ENCODE measurements at regions not wholly inside any gene's neighbourhood (a gene's known extent, or its start where the extent isn't known, plus 50 kb on each side); places are given as distances from the start of the nearest gene placed in this dataset.

DNA sequence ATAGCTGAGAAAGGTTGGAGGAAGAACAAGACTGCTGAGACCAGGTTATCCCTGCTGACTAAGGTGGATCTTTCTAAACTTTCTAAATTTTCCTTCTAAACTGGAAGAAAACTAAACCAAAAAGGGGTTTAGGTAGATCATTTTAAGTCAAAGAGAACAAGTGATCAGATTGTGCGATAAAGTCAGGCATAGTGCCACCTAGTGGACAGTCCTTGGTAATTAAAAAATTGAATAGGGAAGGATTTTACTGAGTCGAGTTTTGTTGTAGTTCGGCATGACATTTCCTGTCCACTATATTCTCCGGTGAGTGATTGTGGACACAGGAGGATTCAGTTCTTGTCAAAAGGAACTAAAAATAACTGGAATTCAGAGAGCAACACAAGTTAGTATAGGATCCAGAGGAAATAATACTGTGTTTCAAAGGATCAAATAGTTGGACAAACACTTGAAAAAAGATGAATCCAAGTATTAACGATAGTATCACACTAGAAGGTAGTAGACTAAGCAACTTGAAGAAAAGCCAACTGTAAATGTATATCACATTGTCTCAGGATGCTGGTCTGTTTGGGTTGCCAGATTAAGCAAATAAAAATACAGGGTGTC lies 1236.4 kb downstream of the FAM181B start:
- ATAC-seq (peak; percentile 37), DNase-seq (peak; percentile 24)
- CTCF ChIA-PET, result interaction anchor here (0.7 to 1.5 kb wide), 3 partner anchors 12 to 24 kb away, joined by 3 to 5 read pairs (median 3); no protein-coding TSS in a partner anchor
- Mint-ChIP-seq H3K4me1 (ENCODE audit: low read depth) (no peaks in the 10 kb centered on the region), H3K9me3 (peaks cover 4% of the 10 kb centered on the region), H3K4me3 (no peak overlapping the region), H3K27ac (no peak overlapping the region), H3K27me3 (peaks cover 1% of the 10 kb centered on the region), H3K36me3 (ENCODE audit: low read depth) (no peaks in the 10 kb centered on the region)
- POLR2A ChIA-PET, result no interaction called here
- intact Hi-C loops (cut with micrococcal nuclease), result no loop called here
- TF ChIP-seq, protein P1, sequence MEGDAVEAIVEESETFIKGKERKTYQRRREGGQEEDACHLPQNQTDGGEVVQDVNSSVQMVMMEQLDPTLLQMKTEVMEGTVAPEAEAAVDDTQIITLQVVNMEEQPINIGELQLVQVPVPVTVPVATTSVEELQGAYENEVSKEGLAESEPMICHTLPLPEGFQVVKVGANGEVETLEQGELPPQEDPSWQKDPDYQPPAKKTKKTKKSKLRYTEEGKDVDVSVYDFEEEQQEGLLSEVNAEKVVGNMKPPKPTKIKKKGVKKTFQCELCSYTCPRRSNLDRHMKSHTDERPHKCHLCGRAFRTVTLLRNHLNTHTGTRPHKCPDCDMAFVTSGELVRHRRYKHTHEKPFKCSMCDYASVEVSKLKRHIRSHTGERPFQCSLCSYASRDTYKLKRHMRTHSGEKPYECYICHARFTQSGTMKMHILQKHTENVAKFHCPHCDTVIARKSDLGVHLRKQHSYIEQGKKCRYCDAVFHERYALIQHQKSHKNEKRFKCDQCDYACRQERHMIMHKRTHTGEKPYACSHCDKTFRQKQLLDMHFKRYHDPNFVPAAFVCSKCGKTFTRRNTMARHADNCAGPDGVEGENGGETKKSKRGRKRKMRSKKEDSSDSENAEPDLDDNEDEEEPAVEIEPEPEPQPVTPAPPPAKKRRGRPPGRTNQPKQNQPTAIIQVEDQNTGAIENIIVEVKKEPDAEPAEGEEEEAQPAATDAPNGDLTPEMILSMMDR (IDR thresholded peaks at IDR 0.05), result peak; percentile 64

DNA sequence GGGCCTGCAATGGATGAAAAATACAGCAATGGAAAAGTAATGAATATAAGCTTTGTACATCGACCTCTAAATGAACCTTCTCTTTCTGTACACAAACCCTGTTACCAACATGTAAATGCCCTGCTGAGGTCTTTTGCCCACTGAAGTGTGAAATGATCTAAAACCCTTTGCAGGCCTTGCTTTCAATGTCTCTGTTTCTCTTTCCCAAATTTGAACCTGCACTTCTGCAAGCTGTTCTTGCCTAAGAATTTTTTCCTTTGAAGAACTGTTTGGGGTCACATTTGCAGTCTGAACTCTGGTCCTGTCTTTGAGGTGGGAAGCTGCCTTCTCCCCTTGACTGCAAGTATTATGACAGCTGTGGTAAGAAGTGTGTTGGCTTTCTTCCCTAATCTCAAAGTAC lies 1237.1 kb downstream of the FAM181B start:
- ChIA-PET CTCF (interaction anchor here (0.7 to 1.5 kb wide), 2 partner anchors 11 to 24 kb away, joined by 3 to 5 read pairs; no protein-coding TSS in a partner anchor), POLR2A (no interaction called here)

DNA sequence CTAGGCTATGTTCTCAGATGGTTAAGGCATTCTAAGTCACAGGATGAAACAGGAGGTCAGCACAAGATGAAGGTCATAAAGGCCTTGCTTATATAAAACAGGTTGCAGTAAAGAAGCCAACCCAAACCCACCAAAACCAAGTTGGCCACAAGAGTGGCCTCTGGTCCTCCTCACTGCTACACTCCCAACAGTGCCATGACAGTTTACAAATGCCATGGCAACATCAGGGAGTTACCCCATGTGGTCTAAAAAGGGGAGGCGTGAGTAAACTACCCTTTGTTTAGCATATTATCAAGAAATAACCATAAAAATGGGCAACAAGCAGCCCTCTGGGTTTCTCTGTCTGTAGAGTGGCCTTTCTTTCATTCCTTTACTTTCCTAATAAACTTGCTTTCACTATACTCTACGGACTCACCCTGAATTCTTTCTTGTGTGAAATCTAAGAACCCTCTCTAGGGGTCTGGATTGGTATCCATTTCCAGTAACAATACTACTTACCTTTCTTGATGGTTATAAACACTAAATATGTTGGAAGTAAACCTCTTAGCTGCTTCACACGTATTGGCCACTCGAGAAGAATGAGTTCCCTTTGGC lies 1237.9 kb downstream of the FAM181B start:
- Mint-ChIP-seq H3K36me3 (ENCODE audit: low read depth) (no peaks in the 10 kb centered on the region), H3K27me3 (peaks cover 1% of the 10 kb centered on the region), H3K4me1 (ENCODE audit: low read depth) (no peaks in the 10 kb centered on the region), H3K4me3 (no peak overlapping the region), H3K27ac (no peak overlapping the region), H3K9me3 (no peaks in the 10 kb centered on the region)
- TF ChIP-seq, protein P1 (IDR thresholded peaks at IDR 0.05), result no peak
- intact Hi-C loops (cut with micrococcal nuclease), result no loop called here
- ChIA-PET POLR2A (no interaction called here), CTCF (interaction anchor here (1.5 kb wide), 1 partner anchor 10 kb away, joined by 5 read pairs; no protein-coding TSS in a partner anchor)
- ATAC-seq (no peak), DNase-seq (no peak)

More for the DNA sequence above, 1237.1 kb downstream of the FAM181B start:
- H3K4me3 Mint-ChIP-seq, result no peak overlapping the region
- DNase-seq, result no peak
- no peaks in the 10 kb centered on the region for H3K9me3 Mint-ChIP-seq
- ATAC-seq, result no peak
- H3K36me3 Mint-ChIP-seq (ENCODE audit: low read depth), result no peaks in the 10 kb centered on the region
- H3K27me3 Mint-ChIP-seq, result peaks cover 1% of the 10 kb centered on the region
- no peaks in the 10 kb centered on the region for H3K4me1 Mint-ChIP-seq (ENCODE audit: low read depth)
- intact Hi-C loops (cut with micrococcal nuclease), result no loop called here
- H3K27ac Mint-ChIP-seq, result no peak overlapping the region
- TF ChIP-seq, protein P1 (IDR thresholded peaks at IDR 0.05), result no peak

DNA sequence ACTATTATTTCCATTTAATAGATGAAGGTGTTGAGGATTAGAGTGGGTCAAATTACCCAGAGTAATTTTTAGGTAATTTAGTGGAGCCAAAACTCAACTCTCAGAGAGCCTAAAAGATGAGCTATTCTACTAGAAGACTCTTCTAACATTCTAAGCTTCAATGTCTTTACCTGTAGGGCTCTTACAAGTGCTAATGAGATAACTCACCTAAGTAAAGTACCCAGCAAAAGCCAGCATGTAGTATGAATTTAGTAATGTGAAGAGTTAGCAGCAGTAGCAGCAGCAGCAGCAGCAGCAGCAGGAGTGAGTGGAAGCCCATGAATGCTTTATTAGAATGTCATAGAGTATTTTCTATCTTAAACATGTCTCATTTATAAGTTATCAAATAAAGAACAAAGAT lies 1239.2 kb downstream of the FAM181B start:
- Mint-ChIP-seq H3K4me3 (no peak overlapping the region), H3K36me3 (ENCODE audit: low read depth) (no peaks in the 10 kb centered on the region), H3K4me1 (ENCODE audit: low read depth) (no peaks in the 10 kb centered on the region), H3K27me3 (peaks cover 1% of the 10 kb centered on the region), H3K27ac (no peak overlapping the region), H3K9me3 (no peaks in the 10 kb centered on the region)
- TF ChIP-seq, protein P1 (IDR thresholded peaks at IDR 0.05), result no peak
- ChIA-PET CTCF (no interaction called here), POLR2A (no interaction called here)
- no peak for ATAC-seq
- no peak for DNase-seq
- intact Hi-C loops (cut with micrococcal nuclease), result no loop called here

DNA sequence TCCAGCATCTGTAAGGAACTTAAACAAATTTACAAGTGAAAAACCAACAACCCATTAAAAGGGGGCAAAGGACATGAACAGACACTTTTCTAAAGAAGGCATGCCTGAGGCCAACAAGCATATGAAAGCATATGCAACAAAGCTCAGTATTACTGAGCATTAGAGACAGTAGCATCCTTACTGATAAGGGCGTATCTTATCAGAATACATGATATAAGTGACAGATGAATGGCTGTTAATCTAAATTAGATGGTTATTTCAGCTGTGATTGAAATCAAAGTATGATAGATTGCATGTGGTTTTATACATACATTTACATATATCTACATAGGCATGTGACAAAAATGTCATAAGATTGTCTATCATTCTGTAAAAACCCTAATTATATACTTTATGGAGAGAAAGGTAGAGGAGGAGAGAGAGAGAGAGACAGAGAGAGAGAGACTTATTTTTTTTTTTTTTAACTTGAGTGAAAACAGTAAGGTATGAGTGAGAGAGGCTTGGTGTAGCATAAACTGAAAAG lies 1240.7 kb downstream of the FAM181B start:
- TF ChIP-seq, protein P1 (IDR thresholded peaks at IDR 0.05), result no peak
- intact Hi-C loops (cut with micrococcal nuclease), result no loop called here
- CTCF ChIA-PET, result no interaction called here

More for the DNA sequence above, 1240.7 kb downstream of the FAM181B start:
- POLR2A ChIA-PET, result no interaction called here
- Mint-ChIP-seq H3K9me3 (no peaks in the 10 kb centered on the region), H3K27me3 (peaks cover under 1% of the 10 kb centered on the region), H3K4me3 (no peak overlapping the region), H3K27ac (no peak overlapping the region), H3K4me1 (ENCODE audit: low read depth) (no peaks in the 10 kb centered on the region), H3K36me3 (ENCODE audit: low read depth) (no peaks in the 10 kb centered on the region)
- ATAC-seq (no peak), DNase-seq (no peak)
